GM23248 (cell line): ENCODE measurements at regions not wholly inside any gene's neighbourhood (a gene's known extent, or its start where the extent isn't known, plus 50 kb on each side); places are given as distances from the start of the nearest gene placed in this dataset.

Experiments
- EZH2 ChIP-seq: fragments of 200-600 bp; sonication (generic); IDR thresholded peaks from 2 replicates; pipeline ENCODE4 v1.6.1; 2018; ENCODE audit warnings: antibody characterized with exemption, mild to moderate bottlenecking; ENCODE audit not compliant: insufficient read depth, poor library complexity, severe bottlenecking
- EZH2phosphoT487 ChIP-seq: fragments of 200-600 bp; sonication (generic); IDR thresholded peaks from 2 replicates; pipeline ENCODE4 v1.6.1; 2018; ENCODE audit warnings: antibody characterized with exemption, moderate library complexity, mild to moderate bottlenecking, low read depth; ENCODE audit not compliant: insufficient read depth

DNA sequence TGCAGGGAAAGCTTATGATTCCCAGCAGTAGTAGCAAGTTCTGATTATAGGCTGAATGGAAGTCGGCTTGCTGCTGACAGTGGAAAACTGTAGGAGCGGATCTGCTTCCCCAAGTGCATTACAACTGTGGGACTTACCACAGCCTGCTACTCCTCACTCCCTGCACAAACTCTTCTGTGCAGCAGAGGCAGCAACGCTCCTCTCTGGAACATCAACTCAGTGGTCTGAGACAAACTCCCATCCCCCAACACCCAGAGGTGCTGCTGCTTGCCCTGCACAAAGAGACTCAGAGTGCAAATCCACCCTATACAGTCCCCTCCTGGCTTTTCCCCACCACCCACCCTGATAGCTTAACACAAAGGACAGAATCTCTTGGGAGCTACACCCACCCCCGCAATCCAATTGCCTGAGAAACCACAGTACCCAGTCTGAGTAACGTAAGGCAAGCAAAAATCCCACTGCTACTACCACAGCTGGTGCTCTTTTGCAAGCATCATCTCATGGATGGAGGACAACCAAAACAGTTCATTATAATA is 1455.2 kb downstream of the AMY1C start:
- TF ChIP-seq EZH2 (no peak), EZH2phosphoT487 (no peak)
